NCI-H1930 (cell line): ENCODE measurements at regions not wholly inside any gene's neighbourhood (a gene's known extent, or its start where the extent isn't known, plus 50 kb on each side); places are given as distances from the start of the nearest gene placed in this dataset.
A peak's percentile ranks its signal among the peaks of the same experiment; 100 is the strongest.
"Not testable (repeated sequence)": the region's sequence is repeated elsewhere in the genome, so short reads cannot be mapped to it uniquely, and the experiment has no call there.

Source experiments
- DNase-seq, 2 experiments: peaks; one replicate each; lab custom pipeline; 2025; lab: John Stamatoyannopoulos, UW

DNA sequence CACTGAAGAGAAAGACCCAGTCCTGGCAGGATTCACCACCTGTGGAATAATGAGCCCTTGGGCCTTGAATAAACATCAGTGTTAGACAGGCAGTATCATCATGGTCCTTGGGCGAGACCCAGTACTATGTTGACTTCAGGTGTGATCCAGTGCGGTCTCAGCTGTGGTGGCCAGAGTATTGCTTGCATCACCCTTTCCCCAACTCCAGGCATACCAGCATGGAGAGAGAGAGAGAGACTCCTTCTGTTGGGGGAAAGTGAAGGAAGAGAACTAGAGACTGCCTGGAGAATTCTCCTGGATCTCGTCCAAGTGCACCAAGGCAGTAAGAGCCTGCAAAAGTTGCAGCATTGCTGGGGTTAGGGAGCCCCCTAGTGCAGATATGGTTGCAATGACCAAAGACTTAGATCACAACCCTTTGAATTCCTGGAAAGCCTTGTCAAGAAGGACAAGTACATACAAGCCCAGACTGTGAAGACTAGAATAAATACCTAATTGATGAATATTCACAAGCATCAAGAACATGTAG is 61.1 kb upstream of the VAMP7 start:
- DNase-seq, result peak; percentile 18 to 40

DNA sequence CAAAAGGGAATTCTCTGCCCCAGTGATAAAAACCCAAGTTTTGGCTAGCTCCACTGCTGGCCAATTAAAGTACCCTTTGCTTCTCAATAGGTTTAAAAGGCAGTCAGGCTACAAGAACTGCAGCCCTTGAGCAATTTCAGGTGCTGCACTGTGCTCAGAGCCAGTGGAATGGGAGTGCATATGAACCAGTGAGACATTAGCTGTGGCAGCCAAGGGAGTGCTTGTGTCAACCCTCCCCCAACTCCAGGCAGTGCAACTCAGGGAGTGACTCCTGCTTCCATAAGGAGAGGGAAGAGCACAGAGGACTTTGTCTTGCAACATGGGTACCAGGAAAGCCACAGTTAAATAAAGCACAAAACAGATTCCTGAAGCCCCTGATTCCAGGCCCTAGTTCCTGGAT is 61.6 kb upstream of the VAMP7 start:
- DNase-seq, result no peak

- DNase-seq, result not testable (repeated sequence)
Measured at GRCh38 chrX:155814391-155814790, 66.8 kb upstream of the VAMP7 start.

DNA sequence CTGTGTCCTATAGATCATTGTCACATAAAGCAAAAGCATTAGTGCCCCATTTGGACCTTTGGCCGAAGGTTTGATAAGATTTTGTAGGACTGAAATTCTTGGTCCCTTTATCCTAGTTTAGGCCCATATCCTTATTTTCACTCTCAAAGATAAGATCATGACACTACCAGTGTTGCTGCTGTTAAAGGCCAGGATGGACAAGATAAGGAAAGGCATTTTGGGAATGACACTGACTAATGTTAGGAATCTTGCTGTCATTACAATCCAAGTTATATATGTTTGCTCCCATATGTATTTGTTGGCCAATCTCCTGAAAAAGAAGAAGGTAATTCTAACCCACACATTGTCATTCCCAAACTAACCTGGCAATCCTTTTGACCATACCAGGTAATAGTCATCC is 101.3 kb upstream of the VAMP7 start:
- DNase-seq, result no peak

DNA sequence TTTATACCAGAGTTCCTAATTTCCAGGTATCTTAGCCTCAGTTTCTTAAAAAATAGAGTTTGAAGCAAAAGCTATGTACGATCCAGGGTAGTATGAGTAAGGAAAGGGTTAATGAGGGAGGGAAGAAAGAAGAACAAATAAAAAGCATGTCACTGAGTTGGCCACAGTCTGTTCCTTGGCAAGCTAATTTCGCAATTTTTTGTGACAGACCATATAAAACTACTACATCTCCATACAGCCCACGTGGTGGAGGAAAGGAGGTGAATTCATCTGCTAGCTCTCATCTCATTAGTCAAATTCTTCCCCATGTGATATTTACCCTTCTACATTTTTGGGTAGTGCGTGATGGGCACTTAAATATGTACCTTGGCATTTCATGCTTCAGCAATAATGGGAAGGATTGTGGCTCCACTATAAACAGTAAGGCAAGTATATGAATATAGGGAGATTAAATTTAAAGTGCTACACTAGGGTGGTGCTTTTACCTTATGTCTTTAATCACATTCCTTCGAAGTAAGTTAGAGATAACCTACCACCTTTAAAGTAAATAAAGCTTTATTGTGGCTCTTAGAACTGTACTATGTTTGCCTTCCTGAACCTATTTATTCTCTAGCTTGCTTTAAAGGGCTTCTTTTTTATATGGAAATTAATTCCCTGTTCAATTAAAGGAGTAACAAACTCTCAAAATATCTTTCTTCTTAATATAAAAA is 102.1 kb upstream of the VAMP7 start:
- DNase-seq, result no peak

GRCh38 chrX:155774387-155774786 is 106.8 kb upstream of the VAMP7 start:
- DNase-seq, result no peak

- no peak for DNase-seq
Measured at GRCh38 chrX:155767876-155768769, 113.0 kb upstream of the VAMP7 start.

DNA sequence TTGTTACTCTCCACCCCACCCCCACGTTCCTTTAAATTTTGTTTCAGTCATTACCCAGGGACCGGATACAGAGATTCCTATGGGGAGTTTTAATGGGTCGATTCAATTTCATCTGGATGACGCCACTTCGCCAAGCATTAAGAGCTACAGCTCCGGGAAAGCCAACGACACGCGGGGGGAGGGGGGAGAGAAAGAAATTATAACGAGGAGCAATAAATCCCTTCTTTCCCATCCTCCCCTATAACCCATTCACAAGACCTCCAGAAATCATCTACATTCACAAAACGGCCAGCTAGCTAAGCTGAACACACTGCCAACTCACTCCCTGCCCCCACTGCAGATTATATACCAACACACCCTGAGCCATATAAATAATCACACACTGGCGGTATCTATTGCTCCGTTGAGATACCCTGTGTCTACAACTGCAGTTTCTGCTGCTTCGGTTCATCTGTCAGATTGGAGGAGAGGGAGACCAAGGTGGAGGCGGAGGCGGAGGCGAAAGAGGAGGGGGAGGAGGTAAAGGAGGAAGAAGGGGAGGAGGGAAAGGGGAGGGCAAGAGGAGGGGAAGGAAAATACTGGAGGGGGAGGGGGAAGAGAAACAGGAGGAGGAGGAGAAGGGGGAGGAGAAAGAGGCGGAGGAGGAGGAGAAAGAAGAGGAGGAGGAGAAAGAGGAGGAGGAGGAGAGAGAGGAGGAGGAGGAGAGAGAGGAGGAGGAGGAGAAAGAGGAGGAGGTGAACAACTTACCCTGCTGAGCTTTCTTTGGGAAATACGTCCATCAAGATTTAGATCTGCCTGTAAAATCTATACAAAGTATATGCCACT is 113.9 kb upstream of the VAMP7 start:
- peak in 1 of 2 experiments; percentile 7 for DNase-seq

- DNase-seq, result no peak
Measured at GRCh38 chrX:155766321-155766720, 114.8 kb upstream of the VAMP7 start.

- no peak for DNase-seq
Measured at GRCh38 chrX:155761185-155761584, 120.0 kb upstream of the VAMP7 start.

GRCh38 chrX:155757046-155757759 is 123.9 kb upstream of the VAMP7 start:
- no peak for DNase-seq

- DNase-seq, result no peak
Measured at GRCh38 chrX:155755706-155756337, 125.3 kb upstream of the VAMP7 start.

- no peak for DNase-seq
Measured at GRCh38 chrX:155751131-155751530, 130.0 kb upstream of the VAMP7 start.

DNA sequence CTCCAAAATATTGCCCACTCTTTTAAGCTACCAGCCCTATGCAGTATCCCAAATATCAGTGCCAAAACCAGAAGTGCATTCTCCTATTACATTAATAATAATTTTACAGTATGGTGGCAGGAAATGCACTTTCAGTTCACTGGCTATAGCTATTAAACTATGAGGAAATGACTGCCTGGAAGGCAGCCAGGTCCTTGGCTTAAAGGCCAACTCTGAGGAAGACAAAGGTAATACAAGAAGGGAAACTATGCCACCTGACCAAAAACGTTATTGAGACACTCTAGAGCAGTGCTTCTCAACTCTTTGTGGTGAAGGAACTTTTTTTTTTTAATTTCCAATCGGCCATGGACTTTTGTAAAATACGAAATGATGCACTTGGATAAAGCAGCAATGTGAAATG is 133.6 kb upstream of the VAMP7 start:
- no peak for DNase-seq

- peak; percentile 6 to 33 for DNase-seq
Measured at GRCh38 chrX:155745792-155746191, 133.0 kb upstream of the TMLHE start.

GRCh38 chrX:155744534-155744933 is 131.8 kb upstream of the TMLHE start:
- DNase-seq, result no peak

GRCh38 chrX:155728335-155728734 is 115.6 kb upstream of the TMLHE start:
- DNase-seq, result not testable (repeated sequence)

GRCh38 chrX:155718972-155719586 is 106.3 kb upstream of the TMLHE start:
- DNase-seq, result no peak

DNA sequence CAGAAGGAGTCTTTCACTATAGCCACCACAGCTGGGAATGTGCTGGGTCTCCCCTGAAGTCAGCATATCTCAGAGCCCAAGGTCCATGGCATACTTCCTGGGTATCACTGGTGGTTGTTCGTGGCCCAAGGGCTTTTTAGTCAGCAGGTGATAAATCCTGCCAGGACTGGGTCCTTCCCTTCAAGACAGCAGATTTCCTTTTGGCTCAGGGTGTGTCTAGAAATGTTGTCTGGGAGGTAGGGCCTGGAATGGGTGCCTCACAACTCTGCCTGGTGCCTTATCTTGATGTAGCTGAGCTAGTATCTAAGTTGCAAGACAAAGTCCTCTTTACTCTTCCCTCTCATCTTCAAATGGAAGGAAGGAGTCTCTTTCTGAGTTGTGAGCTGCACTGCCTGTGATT is 102.4 kb upstream of the TMLHE start:
- DNase-seq, result no peak

GRCh38 chrX:155695419-155695818 is 82.7 kb upstream of the TMLHE start:
- no peak for DNase-seq

DNA sequence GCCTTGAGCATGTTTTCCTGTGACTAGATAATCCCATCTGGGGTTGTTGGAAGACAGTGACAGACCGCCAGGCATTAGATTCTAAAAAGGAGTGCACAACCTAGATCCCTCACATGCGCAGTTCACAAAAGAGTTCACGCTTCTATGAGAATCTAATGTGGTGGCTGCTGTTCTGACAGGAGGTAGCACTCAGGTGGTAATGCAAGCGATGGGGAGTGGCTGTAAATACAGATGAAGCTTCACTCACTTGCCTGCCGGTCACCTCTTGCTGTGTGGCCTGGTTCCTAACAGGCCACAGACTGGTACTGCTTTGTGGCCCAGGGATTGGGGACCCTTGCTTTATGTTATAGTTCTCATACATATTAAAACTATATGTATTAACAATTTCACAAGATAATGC is 81.9 kb upstream of the TMLHE start:
- no peak for DNase-seq
